ENCODE measurements at regions not wholly inside any gene's neighbourhood (a gene's known extent, or its start where the extent isn't known, plus 50 kb on each side); places are given as distances from the start of the nearest gene placed in this dataset.

GRCh38 chr20:11035211-11035610 lies 361.4 kb upstream of the JAG1 start:
- CTCF ChIA-PET (ENCODE audit: low intra/inter-chr PET ratio, low total read pairs): no interaction called here

GRCh38 chr20:11041396-11041795 lies 367.6 kb upstream of the JAG1 start:
- TF ChIP-seq NR2C2 (CRISPR knock-in tag; IDR thresholded peaks at IDR 0.05; ENCODE audit: borderline replicate concordance) (no peak), ZNF891 (CRISPR knock-in tag; IDR thresholded peaks at IDR 0.05) (no peak), ZNF333 (CRISPR knock-in tag; IDR thresholded peaks at IDR 0.05; ENCODE audit: borderline replicate concordance) (no peak), BORCS8-MEF2B (CRISPR knock-in tag; IDR thresholded peaks at IDR 0.05) (no peak), ZNF354B (CRISPR knock-in tag; IDR thresholded peaks at IDR 0.05) (no peak), ZNF782 (CRISPR knock-in tag; IDR thresholded peaks at IDR 0.05; ENCODE audit: borderline replicate concordance) (no peak), ZBTB38 (CRISPR knock-in tag; IDR thresholded peaks at IDR 0.05) (no peak), CCDC6 (CRISPR knock-in tag; IDR thresholded peaks at IDR 0.05) (no peak), ZNF335 (CRISPR knock-in tag; IDR thresholded peaks at IDR 0.05) (no peak), HIVEP1 (CRISPR knock-in tag; IDR thresholded peaks at IDR 0.05) (no peak), POLR2AphosphoS2 (IDR thresholded peaks at IDR 0.05; ENCODE audit: low read depth, low read length) (no peak), IKZF4 (CRISPR knock-in tag; IDR thresholded peaks at IDR 0.05; ENCODE audit: borderline replicate concordance, low read depth, not compliant biosample characterization) (no peak)
- peaks cover 6% of the 10 kb centered on the region; the same call in 1 of the 2 replicates for H3K4me1 ChIP-seq (ENCODE audit: insufficient read depth, low read length)
- FAIRE-seq: no peak
- no peaks in the 10 kb centered on the region for H3K79me2 ChIP-seq (ENCODE audit: insufficient read depth, low read length)
- no peak overlapping the region for H3K9ac ChIP-seq (ENCODE audit: insufficient read depth, low read depth, low read length)
- BruUV-seq (replicated peaks): no TSS peak
- POLR2A ChIA-PET: no interaction called here
- CTCF ChIA-PET (ENCODE audit: low intra/inter-chr PET ratio, low total read pairs): no interaction called here
- no peak for DNase-seq (ENCODE audit: low spot score)
- no peak overlapping the region for H3K4me3 ChIP-seq (replicated peaks in 1 of 3; ENCODE audit: insufficient read depth in 1 of 3, low read depth in 2 of 3, low read length in 3 of 3)
- in situ Hi-C loops (cut with HindIII; ENCODE audit: extremely low pct_ligation_motif_present, low pct_unique_long_range_greater_than_20kb) (no loop called here), intact Hi-C loops (cut with micrococcal nuclease; ENCODE audit: unreplicated experiment) (no loop called here)
- 0% methylated on average over 1 of the region's 1 CpG for WGBS (ENCODE audit: low lambda C conversion rate)
- no peaks in the 10 kb centered on the region for H3K9me3 ChIP-seq (ENCODE audit: low read length)
- H2AFZ ChIP-seq (ENCODE audit: low read length): no peak overlapping the region
- H3K4me2 ChIP-seq (ENCODE audit: low read depth, low read length): no peak overlapping the region
- H3K27me3 ChIP-seq (ENCODE audit: control insufficient read depth in 1 of 2, insufficient read depth in 2 of 2, low read length in 2 of 2): no peaks in the 10 kb centered on the region
- ATAC-seq: no peak
- no peaks in the 10 kb centered on the region for H3K36me3 ChIP-seq (replicated peaks in 1 of 2; ENCODE audit: control insufficient read depth in 1 of 2, insufficient read depth in 2 of 2, low read length in 2 of 2)
- no peaks in the 10 kb centered on the region for H4K20me1 ChIP-seq (ENCODE audit: insufficient read depth, low read length)
- H3K27ac ChIP-seq (ENCODE audit: extremely low read length, insufficient read depth, low read length): no peak overlapping the region

More at GRCh38 chr20:11035211-11035610, 361.4 kb upstream of the JAG1 start:
- TF ChIP-seq ZBTB46 (CRISPR knock-in tag; IDR thresholded peaks at IDR 0.05; ENCODE audit: borderline replicate concordance): no peak
- TF ChIP-seq DR1 (CRISPR knock-in tag; IDR thresholded peaks at IDR 0.05): no peak
- no peak for TF ChIP-seq ZNF180 (CRISPR knock-in tag; IDR thresholded peaks at IDR 0.05; ENCODE audit: borderline replicate concordance, low read depth)
- no peak for TF ChIP-seq ZNF775 (CRISPR knock-in tag; IDR thresholded peaks at IDR 0.05; ENCODE audit: borderline replicate concordance)
- no peak for TF ChIP-seq NFRKB (IDR thresholded peaks at IDR 0.05)
- TF ChIP-seq NAIF1 (CRISPR knock-in tag; IDR thresholded peaks at IDR 0.05; ENCODE audit: borderline replicate concordance): no peak
- H4K20me1 ChIP-seq (ENCODE audit: insufficient read depth, low read length): no peaks in the 10 kb centered on the region
- no TSS peak for BruUV-seq (replicated peaks)
- FAIRE-seq (no peak), DNase-seq (ENCODE audit: low spot score) (no peak), ATAC-seq (no peak)
- POLR2A ChIA-PET: no interaction called here
- no peaks in the 10 kb centered on the region for H3K9me3 ChIP-seq (ENCODE audit: low read length)
- H3K27ac ChIP-seq (ENCODE audit: extremely low read length, insufficient read depth, low read length): no peak overlapping the region
- H3K9ac ChIP-seq (ENCODE audit: insufficient read depth, low read depth, low read length): no peak overlapping the region
- no peak overlapping the region for H3K4me2 ChIP-seq (ENCODE audit: low read depth, low read length)
- H3K4me3 ChIP-seq (replicated peaks in 1 of 3; ENCODE audit: insufficient read depth in 1 of 3, low read depth in 2 of 3, low read length in 3 of 3): no peak overlapping the region
- WGBS (ENCODE audit: low lambda C conversion rate): 0% methylated on average over 3 of the region's 3 CpGs
- no peaks in the 10 kb centered on the region for H3K36me3 ChIP-seq (replicated peaks in 1 of 2; ENCODE audit: control insufficient read depth in 1 of 2, insufficient read depth in 2 of 2, low read length in 2 of 2)
- H2AFZ ChIP-seq (ENCODE audit: low read length): no peak overlapping the region
- intact Hi-C loops (cut with micrococcal nuclease; ENCODE audit: unreplicated experiment): no loop called here
- no peaks in the 10 kb centered on the region for H3K4me1 ChIP-seq (ENCODE audit: insufficient read depth, low read length)
- no peaks in the 10 kb centered on the region for H3K27me3 ChIP-seq (ENCODE audit: control insufficient read depth in 1 of 2, insufficient read depth in 2 of 2, low read length in 2 of 2)
- in situ Hi-C loops (cut with HindIII; ENCODE audit: extremely low pct_ligation_motif_present, low pct_unique_long_range_greater_than_20kb): no loop called here
- no peaks in the 10 kb centered on the region for H3K79me2 ChIP-seq (ENCODE audit: insufficient read depth, low read length)
